ENCODE measurements at regions not wholly inside any gene's neighbourhood (a gene's known extent, or its start where the extent isn't known, plus 50 kb on each side); places are given as distances from the start of the nearest gene placed in this dataset.

- Histone ChIP-seq H3K4me3 (ENCODE audit: control insufficient read depth in 2 of 3, extremely low read depth in 1 of 3, insufficient read depth in 2 of 3, low read depth in 1 of 3, low read length in 3 of 3) (no peak overlapping the region), H3K79me2 (ENCODE audit: control insufficient read depth, insufficient read depth, low read length) (no peaks in the 10 kb centered on the region), H3K9me3 (ENCODE audit: control insufficient read depth, low read depth, low read length) (no peaks in the 10 kb centered on the region), H3K9me1 (ENCODE audit: control insufficient read depth, extremely low read depth, insufficient read depth, low read length) (no peaks in the 10 kb centered on the region), H3K9ac (ENCODE audit: control insufficient read depth, extremely low read depth, insufficient read depth, low read length) (no peak overlapping the region), H4K20me1 (ENCODE audit: control insufficient read depth, extremely low read depth, insufficient read depth, low read length) (no peaks in the 10 kb centered on the region), H2AFZ (ENCODE audit: control insufficient read depth, low read length) (no peak overlapping the region), H3K36me3 (ENCODE audit: control insufficient read depth in 2 of 2, extremely low read depth in 1 of 2, insufficient read depth in 2 of 2, low read length in 2 of 2) (no peaks in the 10 kb centered on the region), H3K4me1 (ENCODE audit: control insufficient read depth, extremely low read depth, insufficient read depth, low read length) (peaks cover 7% of the 10 kb centered on the region), H3K4me2 (ENCODE audit: control insufficient read depth, extremely low read depth, insufficient read depth, low read depth, low read length) (no peak overlapping the region), H3K27ac (ENCODE audit: control insufficient read depth, insufficient read depth, low read length) (no peak overlapping the region), H3K27me3 (ENCODE audit: control insufficient read depth, extremely low read depth, insufficient read depth, low read length) (no peaks in the 10 kb centered on the region)
- TF ChIP-seq CTCF (optimal IDR thresholded peaks at IDR 0.05 in 1 of 3, IDR thresholded peaks at IDR 0.05 in 1 of 3, conservative IDR thresholded peaks at IDR 0.05 in 1 of 3; ENCODE audit: extremely low read depth in 1 of 3, insufficient read depth in 2 of 3, low read length in 3 of 3): no peak
- no peak for TF ChIP-seq EZH2 (IDR thresholded peaks at IDR 0.05; ENCODE audit: low read length)
- DNase-seq (ENCODE audit: low read depth, low spot score) (no peak), FAIRE-seq (no peak)
- dilution Hi-C loops (cut with MboI; ENCODE audit: extremely low pct_ligation_motif_present, low sequenced_read_pairs): no loop called here
Observed at GRCh38 chr7:35747611-35748010, 52.7 kb upstream of the HERPUD2 start.

GRCh38 chr7:35748371-35748770, 52.5 kb upstream of the SEPTIN7 start:
- dilution Hi-C loops (cut with MboI; ENCODE audit: extremely low pct_ligation_motif_present, low sequenced_read_pairs): no loop called here
- H3K9ac ChIP-seq (ENCODE audit: control insufficient read depth, extremely low read depth, insufficient read depth, low read length): no peak overlapping the region
- no peaks in the 10 kb centered on the region for H3K9me1 ChIP-seq (ENCODE audit: control insufficient read depth, extremely low read depth, insufficient read depth, low read length)
- TF ChIP-seq EZH2 (IDR thresholded peaks at IDR 0.05; ENCODE audit: low read length): no peak
- H3K27ac ChIP-seq (ENCODE audit: control insufficient read depth, insufficient read depth, low read length): no peak overlapping the region
- no peaks in the 10 kb centered on the region for H3K36me3 ChIP-seq (ENCODE audit: control insufficient read depth in 2 of 2, extremely low read depth in 1 of 2, insufficient read depth in 2 of 2, low read length in 2 of 2)
- FAIRE-seq: no peak
- H3K4me1 ChIP-seq (ENCODE audit: control insufficient read depth, extremely low read depth, insufficient read depth, low read length): peaks cover 10% of the 10 kb centered on the region
- H3K4me3 ChIP-seq (ENCODE audit: control insufficient read depth in 2 of 3, extremely low read depth in 1 of 3, insufficient read depth in 2 of 3, low read depth in 1 of 3, low read length in 3 of 3): no peak overlapping the region
- H3K4me2 ChIP-seq (ENCODE audit: control insufficient read depth, extremely low read depth, insufficient read depth, low read depth, low read length): no peak overlapping the region
- no peaks in the 10 kb centered on the region for H3K79me2 ChIP-seq (ENCODE audit: control insufficient read depth, insufficient read depth, low read length)
- H3K27me3 ChIP-seq (ENCODE audit: control insufficient read depth, extremely low read depth, insufficient read depth, low read length): no peaks in the 10 kb centered on the region
- no peak for DNase-seq (ENCODE audit: low read depth, low spot score)
- H3K9me3 ChIP-seq (ENCODE audit: control insufficient read depth, low read depth, low read length): no peaks in the 10 kb centered on the region
- H4K20me1 ChIP-seq (ENCODE audit: control insufficient read depth, extremely low read depth, insufficient read depth, low read length): no peaks in the 10 kb centered on the region
- H2AFZ ChIP-seq (ENCODE audit: control insufficient read depth, low read length): no peak overlapping the region

- TF ChIP-seq EZH2 (IDR thresholded peaks at IDR 0.05; ENCODE audit: low read length): no peak
- TF ChIP-seq CTCF (optimal IDR thresholded peaks at IDR 0.05 in 1 of 3, IDR thresholded peaks at IDR 0.05 in 1 of 3, conservative IDR thresholded peaks at IDR 0.05 in 1 of 3; ENCODE audit: extremely low read depth in 1 of 3, insufficient read depth in 2 of 3, low read length in 3 of 3): no peak
- Histone ChIP-seq H3K79me2 (ENCODE audit: control insufficient read depth, insufficient read depth, low read length) (no peaks in the 10 kb centered on the region), H4K20me1 (ENCODE audit: control insufficient read depth, extremely low read depth, insufficient read depth, low read length) (no peaks in the 10 kb centered on the region), H3K9me3 (ENCODE audit: control insufficient read depth, low read depth, low read length) (no peaks in the 10 kb centered on the region), H3K4me3 (ENCODE audit: control insufficient read depth in 2 of 3, extremely low read depth in 1 of 3, insufficient read depth in 2 of 3, low read depth in 1 of 3, low read length in 3 of 3) (no peak overlapping the region), H3K36me3 (ENCODE audit: control insufficient read depth in 2 of 2, extremely low read depth in 1 of 2, insufficient read depth in 2 of 2, low read length in 2 of 2) (no peaks in the 10 kb centered on the region), H3K9ac (ENCODE audit: control insufficient read depth, extremely low read depth, insufficient read depth, low read length) (no peak overlapping the region), H3K27ac (ENCODE audit: control insufficient read depth, insufficient read depth, low read length) (no peak overlapping the region), H3K27me3 (ENCODE audit: control insufficient read depth, extremely low read depth, insufficient read depth, low read length) (no peaks in the 10 kb centered on the region), H3K9me1 (ENCODE audit: control insufficient read depth, extremely low read depth, insufficient read depth, low read length) (no peaks in the 10 kb centered on the region), H3K4me1 (ENCODE audit: control insufficient read depth, extremely low read depth, insufficient read depth, low read length) (peaks cover 10% of the 10 kb centered on the region), H3K4me2 (ENCODE audit: control insufficient read depth, extremely low read depth, insufficient read depth, low read depth, low read length) (no peak overlapping the region), H2AFZ (ENCODE audit: control insufficient read depth, low read length) (no peak overlapping the region)
- no peak for DNase-seq (ENCODE audit: low read depth, low spot score)
- FAIRE-seq: peak; percentile 61
- dilution Hi-C loops (cut with MboI; ENCODE audit: extremely low pct_ligation_motif_present, low sequenced_read_pairs): no loop called here
Observed at GRCh38 chr7:35749556-35749955, 51.3 kb upstream of the SEPTIN7 start.
